A172 (cell line): ENCODE measurements at regions not wholly inside any gene's neighbourhood (a gene's known extent, or its start where the extent isn't known, plus 50 kb on each side); places are given as distances from the start of the nearest gene placed in this dataset.
"Not testable (repeated sequence)": the region's sequence is repeated elsewhere in the genome, so short reads cannot be mapped to it uniquely, and the experiment has no call there.

Source experiments
- DNase-seq: peaks from one replicate; pipeline ENCODE4 v3.0.0-alpha.2; 2015; ENCODE audit warnings: low spot score

- DNase-seq: no peak
Measured at GRCh38 chr11:82536706-82537105, 197.0 kb downstream of the FAM181B start.

GRCh38 chr11:82533628-82534327 lies 199.9 kb downstream of the FAM181B start:
- DNase-seq: no peak

GRCh38 chr11:82529936-82530335 lies 203.7 kb downstream of the FAM181B start:
- no peak for DNase-seq

- DNase-seq: no peak
Measured at GRCh38 chr11:82527081-82527584, 206.5 kb downstream of the FAM181B start.

- DNase-seq: no peak
Measured at GRCh38 chr11:82523141-82523540, 210.5 kb downstream of the FAM181B start.

GRCh38 chr11:82521427-82521826 lies 212.2 kb downstream of the FAM181B start:
- DNase-seq: no peak

- DNase-seq: no peak
Measured at GRCh38 chr11:82507288-82507687, 226.4 kb downstream of the FAM181B start.

GRCh38 chr11:82505379-82505778 lies 228.3 kb downstream of the FAM181B start:
- DNase-seq: no peak

GRCh38 chr11:82501174-82501573 lies 232.5 kb downstream of the FAM181B start:
- not testable (repeated sequence) for DNase-seq

- DNase-seq: no peak
Measured at GRCh38 chr11:82494988-82495432, 238.7 kb downstream of the FAM181B start.

GRCh38 chr11:82474876-82475275 lies 258.8 kb downstream of the FAM181B start:
- DNase-seq: no peak

GRCh38 chr11:82465481-82465880 lies 268.2 kb downstream of the FAM181B start:
- DNase-seq: no peak

- DNase-seq: no peak
Measured at GRCh38 chr11:82462608-82463242, 270.9 kb downstream of the FAM181B start.

GRCh38 chr11:82458761-82459160 lies 274.9 kb downstream of the FAM181B start:
- DNase-seq: no peak

- DNase-seq: no peak
Measured at GRCh38 chr11:82458147-82458546, 275.5 kb downstream of the FAM181B start.

GRCh38 chr11:82450996-82451395 lies 282.7 kb downstream of the FAM181B start:
- DNase-seq: no peak

GRCh38 chr11:82406611-82407010 lies 327.1 kb downstream of the FAM181B start:
- no peak for DNase-seq

GRCh38 chr11:82405421-82405820 lies 328.2 kb downstream of the FAM181B start:
- no peak for DNase-seq

GRCh38 chr11:82404981-82405380 lies 328.7 kb downstream of the FAM181B start:
- DNase-seq: no peak

- DNase-seq: no peak
Measured at GRCh38 chr11:82403640-82404305, 329.9 kb downstream of the FAM181B start.

GRCh38 chr11:82398300-82398815 lies 335.3 kb downstream of the FAM181B start:
- DNase-seq: peak; percentile 51

GRCh38 chr11:82396639-82397038 lies 337.0 kb downstream of the FAM181B start:
- not testable (repeated sequence) for DNase-seq
